ENCODE measurements at regions not wholly inside any gene's neighbourhood (a gene's known extent, or its start where the extent isn't known, plus 50 kb on each side); places are given as distances from the start of the nearest gene placed in this dataset.

GRCh38 chr21:41620982-41621381 is 113.0 kb upstream of the TMPRSS2 start:
- Histone ChIP-seq H3K9me2 (replicated peaks; ENCODE audit: control insufficient read depth, low read length) (no peaks in the 10 kb centered on the region), H3K27ac (ENCODE audit: low read depth, low read length) (no peak overlapping the region), H3K79me2 (ENCODE audit: control insufficient read depth, low read length) (no peaks in the 10 kb centered on the region), H3K27me3 (ENCODE audit: control insufficient read depth, low read length) (no peaks in the 10 kb centered on the region; the same call in 1 of the 2 replicates), H3K4me3 (ENCODE audit: low read length) (no peak overlapping the region), H4K20me1 (ENCODE audit: control insufficient read depth, insufficient read depth, low read depth, low read length) (no peaks in the 10 kb centered on the region), H3F3A (ENCODE audit: control insufficient read depth, insufficient read depth) (no peaks in the 10 kb centered on the region), H3K9me3 (ENCODE audit: control insufficient read depth, insufficient read depth, low read length) (no peaks in the 10 kb centered on the region), H3K36me3 (ENCODE audit: control insufficient read depth, low read length) (no peaks in the 10 kb centered on the region), H3K4me1 (ENCODE audit: control insufficient read depth, low read length) (no peaks in the 10 kb centered on the region), H3K4me2 (ENCODE audit: low read length) (no peak overlapping the region)
- TF ChIP-seq EZH2phosphoT487 (IDR thresholded peaks at IDR 0.05; ENCODE audit: borderline replicate concordance, low read length) (no peak), CTCF (IDR thresholded peaks at IDR 0.05; ENCODE audit: low read depth, low read length, poor library complexity, severe bottlenecking) (no peak)

GRCh38 chr21:41620541-41620940 is 112.6 kb upstream of the TMPRSS2 start:
- Histone ChIP-seq H3K4me2 (ENCODE audit: low read length) (no peak overlapping the region), H3K4me1 (ENCODE audit: control insufficient read depth, low read length) (no peaks in the 10 kb centered on the region)

GRCh38 chr21:41616031-41616591 is 108.2 kb upstream of the TMPRSS2 start:
- Histone ChIP-seq H4K20me1 (ENCODE audit: control insufficient read depth, insufficient read depth, low read depth, low read length) (no peaks in the 10 kb centered on the region), H3K9me3 (ENCODE audit: control insufficient read depth, insufficient read depth, low read length) (no peaks in the 10 kb centered on the region), H3K4me2 (ENCODE audit: low read length) (no peak overlapping the region), H3K9me2 (replicated peaks; ENCODE audit: control insufficient read depth, low read length) (no peaks in the 10 kb centered on the region), H3F3A (ENCODE audit: control insufficient read depth, insufficient read depth) (no peaks in the 10 kb centered on the region), H3K27me3 (ENCODE audit: control insufficient read depth, low read length) (no peaks in the 10 kb centered on the region; the same call in 1 of the 2 replicates), H3K4me1 (ENCODE audit: control insufficient read depth, low read length) (peaks cover 8% of the 10 kb centered on the region), H3K4me3 (ENCODE audit: low read length) (no peak overlapping the region), H3K36me3 (ENCODE audit: control insufficient read depth, low read length) (no peaks in the 10 kb centered on the region), H3K27ac (ENCODE audit: low read depth, low read length) (no peak overlapping the region), H3K79me2 (ENCODE audit: control insufficient read depth, low read length) (no peaks in the 10 kb centered on the region)
- TF ChIP-seq EZH2phosphoT487 (IDR thresholded peaks at IDR 0.05; ENCODE audit: borderline replicate concordance, low read length) (no peak), CTCF (IDR thresholded peaks at IDR 0.05; ENCODE audit: low read depth, low read length, poor library complexity, severe bottlenecking) (no peak)

More at GRCh38 chr21:41620541-41620940, 112.6 kb upstream of the TMPRSS2 start:
- Histone ChIP-seq H3K9me3 (ENCODE audit: control insufficient read depth, insufficient read depth, low read length) (no peaks in the 10 kb centered on the region), H3K4me3 (ENCODE audit: low read length) (no peak overlapping the region), H3K9me2 (replicated peaks; ENCODE audit: control insufficient read depth, low read length) (no peaks in the 10 kb centered on the region), H3K79me2 (ENCODE audit: control insufficient read depth, low read length) (no peaks in the 10 kb centered on the region), H3K36me3 (ENCODE audit: control insufficient read depth, low read length) (no peaks in the 10 kb centered on the region), H4K20me1 (ENCODE audit: control insufficient read depth, insufficient read depth, low read depth, low read length) (no peaks in the 10 kb centered on the region), H3K27me3 (ENCODE audit: control insufficient read depth, low read length) (no peaks in the 10 kb centered on the region; the same call in 1 of the 2 replicates), H3F3A (ENCODE audit: control insufficient read depth, insufficient read depth) (no peaks in the 10 kb centered on the region), H3K27ac (ENCODE audit: low read depth, low read length) (no peak overlapping the region)
- no peak for TF ChIP-seq CTCF (IDR thresholded peaks at IDR 0.05; ENCODE audit: low read depth, low read length, poor library complexity, severe bottlenecking)
- no peak for TF ChIP-seq EZH2phosphoT487 (IDR thresholded peaks at IDR 0.05; ENCODE audit: borderline replicate concordance, low read length)
